Mononuclear cell (primary cell): ENCODE measurements at regions not wholly inside any gene's neighbourhood (a gene's known extent, or its start where the extent isn't known, plus 50 kb on each side); places are given as distances from the start of the nearest gene placed in this dataset.

Source experiments
- H3K27me3 ChIP-seq: 2 replicates; pipeline ENCODE4 v1.6.0; 2011; ENCODE audit warnings: low read length, control low read depth; ENCODE audit not compliant: insufficient read depth
- H3K4me1 ChIP-seq: 2 replicates; pipeline ENCODE4 v1.5.1; 2011; ENCODE audit warnings: mild to moderate bottlenecking, low read length, control low read depth; ENCODE audit not compliant: insufficient read depth
- H3K4me3 ChIP-seq: 2 replicates; pipeline ENCODE4 v1.5.1; 2011; ENCODE audit warnings: mild to moderate bottlenecking, low read length, moderate library complexity
- H3K9me3 ChIP-seq: 2 replicates; pipeline ENCODE4 v1.5.1; 2011; ENCODE audit warnings: low read depth, mild to moderate bottlenecking, control low read depth, low read length

DNA sequence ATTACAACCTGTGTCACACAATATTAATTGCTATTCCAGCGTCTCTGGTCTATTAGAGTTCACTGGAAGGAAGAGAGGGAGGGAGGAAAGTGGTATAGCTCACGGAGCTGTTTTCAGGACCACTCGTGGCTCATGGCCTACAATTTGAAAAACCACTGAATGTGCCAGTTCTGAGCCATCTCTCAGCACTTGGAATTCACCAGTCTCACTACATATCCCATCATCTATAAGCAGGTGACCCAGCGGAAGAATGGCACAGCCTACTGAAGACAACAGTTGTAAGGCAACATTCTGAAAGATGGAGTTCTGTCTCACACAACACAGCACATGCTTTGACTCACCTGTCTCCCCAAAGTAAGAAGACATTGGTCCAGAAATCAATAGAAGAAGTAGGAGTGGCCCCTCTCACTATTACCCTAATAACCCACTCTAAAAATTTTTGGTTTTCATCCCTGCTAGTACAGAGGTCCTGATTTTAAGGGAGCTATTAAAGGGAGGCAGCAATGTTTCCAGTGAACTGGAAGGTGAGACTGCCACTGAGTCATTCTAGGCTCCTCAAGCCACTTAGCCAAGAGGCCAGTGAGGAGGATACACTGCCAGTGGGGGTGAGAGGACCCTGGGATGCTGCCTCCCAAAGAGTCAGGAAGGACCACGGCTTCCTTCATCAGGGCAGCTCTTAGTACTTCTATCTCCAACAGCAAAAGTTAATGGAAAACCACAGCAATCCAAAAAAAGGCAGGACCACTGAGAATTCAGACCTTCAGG lies 50.0 kb upstream of the DOCK9 start:
- Histone ChIP-seq H3K4me3 (no peak overlapping the region), H3K9me3 (peaks cover 5% of the 10 kb centered on the region), H3K27me3 (peaks cover 70% of the 10 kb centered on the region), H3K4me1 (no peaks in the 10 kb centered on the region)

DNA sequence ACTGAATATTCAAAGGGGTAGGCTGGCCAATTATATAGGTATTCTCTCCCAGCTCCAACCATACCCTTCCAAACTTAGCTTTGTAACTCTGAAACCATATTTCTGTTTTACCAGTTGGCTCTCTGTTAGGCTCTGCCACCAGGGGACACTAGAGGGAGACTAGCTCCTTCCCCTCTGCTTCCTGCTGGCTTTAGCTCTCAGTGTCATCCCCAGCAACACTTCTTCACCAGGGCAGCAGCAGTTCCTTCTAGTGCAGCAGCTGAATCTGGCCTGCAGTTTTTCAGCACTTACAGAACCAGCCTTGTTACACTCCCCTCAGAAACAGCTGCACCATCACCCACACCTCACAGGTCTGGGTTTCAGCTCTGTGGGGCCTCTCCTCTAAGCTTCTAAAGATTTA lies 51.0 kb upstream of the DOCK9 start:
- Histone ChIP-seq H3K4me3 (no peak overlapping the region), H3K4me1 (no peaks in the 10 kb centered on the region), H3K27me3 (peaks cover 75% of the 10 kb centered on the region), H3K9me3 (peaks cover 5% of the 10 kb centered on the region)

DNA sequence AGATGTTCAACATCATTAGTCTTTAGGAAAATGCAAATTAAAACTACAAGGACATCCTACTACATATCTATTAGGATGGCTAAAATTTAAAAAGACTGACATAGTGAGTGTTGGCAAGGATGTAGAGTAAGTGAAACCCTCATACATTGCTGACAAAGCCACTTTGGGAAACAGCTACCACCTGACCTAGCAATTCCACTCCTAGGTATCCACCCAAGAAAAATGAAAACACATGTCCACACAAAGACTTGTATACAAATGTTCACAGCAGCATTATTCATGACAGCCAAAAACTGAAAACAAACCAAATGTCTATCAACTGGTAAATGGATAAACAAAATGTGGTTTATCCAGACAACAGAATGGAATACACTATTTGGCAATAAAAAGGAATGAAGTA lies 51.7 kb upstream of the DOCK9 start:
- Histone ChIP-seq H3K4me3 (no peak overlapping the region), H3K9me3 (peaks cover 5% of the 10 kb centered on the region), H3K27me3 (peaks cover 79% of the 10 kb centered on the region), H3K4me1 (no peaks in the 10 kb centered on the region)

DNA sequence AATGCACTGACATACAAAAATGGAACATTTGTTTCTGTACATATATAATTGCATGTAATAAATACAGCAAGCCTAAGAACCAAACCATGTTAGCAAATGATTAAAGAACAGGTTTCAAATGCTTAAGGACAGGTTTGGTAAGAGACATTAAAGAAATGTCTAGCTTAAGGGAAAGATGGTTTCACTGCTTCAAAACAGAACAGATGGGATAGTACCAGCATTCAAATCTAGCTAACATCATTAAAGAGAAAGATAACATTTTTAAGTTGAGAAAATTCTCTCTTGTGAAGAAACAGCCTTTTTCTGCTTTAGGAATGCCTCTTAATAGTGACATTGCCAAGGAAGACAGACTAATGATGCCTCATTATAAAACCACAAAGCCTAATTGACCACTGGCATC lies 52.5 kb upstream of the DOCK9 start:
- Histone ChIP-seq H3K9me3 (peaks cover 5% of the 10 kb centered on the region), H3K27me3 (peaks cover 83% of the 10 kb centered on the region), H3K4me3 (no peak overlapping the region), H3K4me1 (no peaks in the 10 kb centered on the region)

DNA sequence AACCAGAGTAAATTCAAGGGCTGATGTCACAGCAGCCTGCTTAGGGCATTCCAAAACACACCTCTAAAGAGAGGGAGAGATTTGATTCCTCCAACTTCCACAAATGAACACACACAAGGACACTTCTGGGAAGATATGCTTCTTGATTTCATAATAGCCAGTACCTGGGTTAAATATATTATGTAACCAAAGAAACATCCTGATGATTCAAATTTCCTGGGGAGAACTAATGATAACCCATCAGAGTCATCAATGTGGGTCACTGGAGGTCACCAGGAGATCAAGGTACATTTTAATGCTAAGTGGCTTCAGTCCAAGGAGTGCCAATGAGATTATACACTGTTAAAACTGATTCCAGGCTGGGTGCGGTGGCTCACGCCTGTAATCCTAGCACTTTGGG lies 54.0 kb upstream of the DOCK9 start:
- Histone ChIP-seq H3K4me1 (no peaks in the 10 kb centered on the region), H3K27me3 (peaks cover 85% of the 10 kb centered on the region), H3K9me3 (peaks cover 5% of the 10 kb centered on the region), H3K4me3 (no peak overlapping the region)

DNA sequence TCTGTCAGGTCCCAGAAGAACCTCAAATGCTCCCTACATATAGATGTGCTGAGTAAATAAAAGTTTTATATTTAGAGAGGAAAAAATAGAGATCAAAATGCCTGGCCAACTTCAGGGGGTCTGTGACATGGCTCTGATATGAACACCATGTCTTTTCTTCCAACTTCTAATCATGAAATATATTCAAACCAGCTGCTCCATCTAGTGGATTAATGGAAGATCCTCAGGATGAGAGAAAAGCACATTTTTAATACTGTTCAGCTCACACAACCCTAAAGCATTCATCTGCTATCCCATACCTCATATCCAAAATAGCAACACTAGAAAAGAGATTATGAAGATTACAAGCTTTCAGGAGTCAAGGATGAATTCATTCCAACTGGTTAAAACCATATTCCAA lies 56.0 kb upstream of the DOCK9 start:
- no peaks in the 10 kb centered on the region for H3K4me1 ChIP-seq
- no peak overlapping the region for H3K4me3 ChIP-seq
- H3K9me3 ChIP-seq: peaks cover 4% of the 10 kb centered on the region
- peaks cover 91% of the 10 kb centered on the region for H3K27me3 ChIP-seq

DNA sequence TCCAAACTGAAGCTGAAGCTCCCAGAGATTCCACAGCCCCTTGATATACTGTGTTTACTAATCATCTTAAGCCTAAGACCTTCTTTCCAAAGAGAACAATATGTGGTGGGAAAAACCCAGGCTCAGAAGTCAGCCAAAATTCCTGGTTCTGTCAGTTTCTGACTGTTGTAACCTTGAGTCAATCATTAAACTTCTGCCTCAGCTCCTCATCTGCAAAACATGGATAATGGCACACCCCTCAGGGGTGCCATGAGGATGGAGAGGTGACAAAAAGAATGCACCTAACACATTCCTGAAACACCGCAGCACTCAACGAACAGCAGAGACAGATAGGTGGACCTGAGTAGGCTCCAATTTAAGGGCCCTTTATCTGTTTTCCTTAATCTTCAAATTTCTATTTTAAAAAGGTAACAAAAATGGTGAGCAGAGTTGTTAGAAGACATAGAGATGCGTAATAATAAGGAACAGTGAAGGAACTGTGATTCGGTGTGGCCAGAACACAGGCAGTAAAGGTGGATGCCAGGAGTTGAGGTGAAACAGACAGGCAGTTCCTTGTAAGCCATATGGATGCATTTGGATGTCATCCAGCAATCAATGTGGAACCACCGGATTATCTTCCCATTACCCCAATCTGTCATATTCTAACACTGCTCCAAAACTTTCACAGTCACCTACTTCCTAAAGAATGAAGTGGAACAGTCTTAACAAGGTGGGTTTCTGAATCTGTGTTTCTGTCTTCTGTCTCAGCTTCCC lies 56.6 kb upstream of the DOCK9 start:
- no peak overlapping the region for H3K4me3 ChIP-seq
- H3K4me1 ChIP-seq: no peaks in the 10 kb centered on the region
- H3K27me3 ChIP-seq: peaks cover 91% of the 10 kb centered on the region
- no peaks in the 10 kb centered on the region for H3K9me3 ChIP-seq

DNA sequence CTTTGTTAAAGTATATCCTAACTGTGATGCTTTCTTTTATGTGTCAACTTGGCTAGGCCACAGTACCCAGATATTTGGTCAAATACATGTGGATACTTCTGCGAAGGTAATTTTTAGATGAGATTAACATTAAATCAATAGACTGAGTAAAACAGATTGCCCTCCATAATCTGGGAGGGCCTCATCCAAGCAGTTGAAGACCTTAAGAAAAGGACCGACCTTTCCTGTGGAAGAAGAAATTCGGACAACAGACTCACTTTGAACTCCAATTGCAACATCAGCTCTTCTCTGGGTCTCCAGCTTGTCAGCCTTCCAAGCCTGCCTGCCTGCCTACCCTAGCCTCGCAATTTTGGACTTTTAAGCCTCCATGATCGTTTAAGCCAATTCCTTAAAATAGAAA lies 57.9 kb upstream of the DOCK9 start:
- Histone ChIP-seq H3K4me1 (no peaks in the 10 kb centered on the region), H3K4me3 (no peak overlapping the region), H3K9me3 (no peaks in the 10 kb centered on the region), H3K27me3 (peaks cover 91% of the 10 kb centered on the region)

DNA sequence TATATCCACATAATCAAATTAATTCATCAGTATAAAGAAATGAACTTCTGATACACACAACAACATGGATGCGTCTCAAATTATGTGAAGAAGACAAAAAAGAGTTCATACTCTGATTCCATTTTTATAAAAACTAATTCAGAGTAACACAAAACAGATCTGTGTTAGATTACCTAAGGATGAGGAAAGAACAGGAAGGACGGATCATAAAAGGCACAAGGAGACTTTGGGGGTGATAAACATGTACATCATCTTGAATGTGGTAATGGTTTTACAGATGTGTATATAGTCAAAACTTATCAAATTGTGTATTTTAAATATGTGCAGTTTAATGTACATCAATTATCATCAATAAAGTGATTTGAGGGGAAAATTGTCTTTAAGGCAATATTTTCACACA lies 59.9 kb upstream of the DOCK9 start:
- H3K9me3 ChIP-seq: no peaks in the 10 kb centered on the region
- H3K27me3 ChIP-seq: peaks cover 97% of the 10 kb centered on the region
- peaks cover 15% of the 10 kb centered on the region for H3K4me1 ChIP-seq
- no peak overlapping the region for H3K4me3 ChIP-seq

DNA sequence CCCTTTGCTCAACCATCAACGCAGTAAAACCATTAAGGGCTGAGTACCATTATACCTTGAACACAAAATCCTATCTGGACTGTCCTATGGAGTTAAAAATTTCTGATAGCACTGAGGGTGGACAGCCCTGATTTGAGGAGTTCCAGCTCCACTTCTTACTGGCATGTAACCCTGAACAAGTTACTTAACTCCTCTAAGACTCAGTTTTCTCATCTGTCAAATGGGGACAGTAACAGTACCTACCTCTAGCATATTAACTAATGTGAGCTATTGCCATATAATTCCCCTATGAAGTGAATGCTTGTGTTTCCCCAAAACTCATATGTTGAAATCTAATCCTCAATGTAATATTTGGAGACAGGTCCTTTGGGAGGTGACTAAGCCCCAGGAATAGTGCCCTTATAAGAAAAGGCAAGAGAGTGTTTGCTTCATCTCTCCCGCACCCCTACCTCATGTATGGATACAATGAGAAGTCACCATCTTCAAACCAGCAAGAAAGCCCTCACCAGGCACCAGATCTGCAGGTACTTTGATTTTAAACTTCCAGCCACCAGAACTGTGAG lies 61.9 kb upstream of the DOCK9 start:
- H3K9me3 ChIP-seq: no peaks in the 10 kb centered on the region
- H3K4me3 ChIP-seq: no peak overlapping the region
- H3K4me1 ChIP-seq: peaks cover 35% of the 10 kb centered on the region
- peaks cover 97% of the 10 kb centered on the region for H3K27me3 ChIP-seq

DNA sequence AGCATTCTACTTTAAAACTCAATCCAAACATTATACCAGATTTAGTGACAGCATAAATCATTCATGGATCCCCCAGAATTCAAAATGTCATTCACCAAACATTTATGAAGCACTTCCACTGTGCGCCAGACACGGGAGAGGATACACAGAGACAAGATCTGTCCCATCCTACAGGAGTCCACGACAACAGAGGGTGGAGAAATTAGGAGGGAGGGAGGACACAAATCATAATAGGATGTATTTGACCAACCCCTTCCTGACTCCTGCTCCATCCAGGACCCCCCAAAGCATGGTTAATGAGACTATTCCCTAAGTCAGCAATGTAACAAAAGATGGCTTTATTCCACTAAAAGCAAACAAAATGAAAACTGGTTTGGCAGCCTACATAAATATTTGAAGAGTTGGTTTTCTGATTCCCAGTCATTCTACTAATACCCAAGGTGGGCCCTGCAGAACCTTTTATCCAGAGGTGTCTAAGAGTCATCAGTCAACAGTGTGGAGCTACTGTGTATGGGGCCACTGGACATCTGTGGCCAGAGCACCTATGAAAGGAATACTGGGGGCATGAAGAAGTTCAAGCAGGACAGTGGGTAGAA lies 62.8 kb upstream of the DOCK9 start:
- peaks cover 96% of the 10 kb centered on the region for H3K27me3 ChIP-seq
- H3K9me3 ChIP-seq: no peaks in the 10 kb centered on the region
- no peak overlapping the region for H3K4me3 ChIP-seq
- peaks cover 43% of the 10 kb centered on the region for H3K4me1 ChIP-seq

DNA sequence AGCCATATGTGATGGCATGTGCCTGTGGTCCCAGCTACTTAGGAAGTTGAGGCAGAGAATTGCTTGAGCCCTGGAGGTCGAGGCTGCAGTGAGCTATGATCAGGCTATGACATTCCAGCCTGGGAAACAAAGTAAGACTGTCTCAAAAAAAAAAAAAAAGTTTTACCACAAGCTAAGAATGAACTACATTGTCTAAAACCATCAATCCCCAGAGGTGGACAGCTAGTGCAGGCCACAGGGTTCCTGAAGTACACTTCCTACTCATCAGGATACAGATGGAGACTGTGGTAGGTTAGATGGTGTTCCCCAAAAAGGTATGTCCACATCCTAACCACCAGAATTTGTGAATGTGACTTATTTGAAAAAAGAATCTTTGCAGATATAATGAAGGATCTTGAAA lies 63.5 kb upstream of the DOCK9 start:
- H3K4me3 ChIP-seq: no peak overlapping the region
- H3K9me3 ChIP-seq: no peaks in the 10 kb centered on the region
- peaks cover 89% of the 10 kb centered on the region for H3K27me3 ChIP-seq
- peaks cover 50% of the 10 kb centered on the region for H3K4me1 ChIP-seq

DNA sequence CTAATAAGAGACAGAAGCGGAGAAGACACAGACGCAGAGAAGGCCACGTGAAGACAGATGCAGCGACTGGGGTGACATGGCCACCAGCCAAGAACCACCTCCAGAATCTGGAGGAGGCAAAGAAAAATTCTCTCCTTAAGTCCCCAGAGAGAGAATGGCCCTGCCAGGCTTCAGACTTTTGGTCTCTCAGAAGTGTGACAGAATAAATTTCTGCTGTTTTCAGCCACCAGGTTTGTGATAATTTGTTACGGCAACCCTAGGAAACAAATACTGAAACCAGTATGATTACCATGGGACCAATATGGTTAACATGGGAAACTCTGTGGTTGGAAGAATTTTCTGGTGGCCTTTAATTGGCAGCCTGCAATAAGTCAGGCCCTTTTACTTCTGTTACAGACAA lies 63.9 kb upstream of the DOCK9 start:
- peaks cover 88% of the 10 kb centered on the region for H3K27me3 ChIP-seq

DNA sequence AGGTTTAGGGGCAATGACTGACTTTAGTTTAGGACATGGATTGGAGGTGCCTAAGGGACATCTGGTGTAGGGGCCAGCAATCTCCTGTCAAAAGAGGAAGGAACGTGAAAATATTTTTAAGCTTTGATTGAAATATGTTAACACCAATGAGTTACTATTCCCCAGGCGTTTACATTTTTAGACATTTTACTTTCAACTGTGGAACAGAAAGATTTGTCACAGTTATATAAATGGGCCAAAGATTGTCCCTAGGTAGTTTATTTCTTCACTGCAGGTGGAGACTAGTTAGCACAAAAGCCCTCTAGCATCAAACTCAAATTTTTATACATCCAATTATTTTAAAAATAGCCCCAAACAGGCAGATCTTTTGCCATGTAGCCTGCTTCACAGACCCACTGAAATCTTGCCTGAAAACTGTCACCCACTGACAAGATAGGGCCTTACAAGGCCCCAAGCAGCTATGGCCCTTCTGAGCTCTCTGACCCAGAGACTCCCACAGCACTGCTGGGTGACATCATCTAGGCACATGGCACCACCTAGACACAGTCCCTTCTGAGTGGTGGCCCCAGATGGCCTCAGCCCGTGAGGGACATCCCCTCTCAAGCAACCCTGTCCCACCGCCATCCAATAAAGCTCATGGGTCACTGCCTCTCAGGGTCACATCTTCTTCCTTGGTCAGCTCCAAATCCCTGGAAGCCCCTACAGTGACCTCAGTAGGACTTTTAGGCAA lies 64.8 kb upstream of the DOCK9 start:
- peaks cover 64% of the 10 kb centered on the region for H3K4me1 ChIP-seq

More for the DNA sequence above, 63.9 kb upstream of the DOCK9 start:
- Histone ChIP-seq H3K4me3 (no peak overlapping the region), H3K4me1 (peaks cover 55% of the 10 kb centered on the region), H3K9me3 (no peaks in the 10 kb centered on the region)

DNA sequence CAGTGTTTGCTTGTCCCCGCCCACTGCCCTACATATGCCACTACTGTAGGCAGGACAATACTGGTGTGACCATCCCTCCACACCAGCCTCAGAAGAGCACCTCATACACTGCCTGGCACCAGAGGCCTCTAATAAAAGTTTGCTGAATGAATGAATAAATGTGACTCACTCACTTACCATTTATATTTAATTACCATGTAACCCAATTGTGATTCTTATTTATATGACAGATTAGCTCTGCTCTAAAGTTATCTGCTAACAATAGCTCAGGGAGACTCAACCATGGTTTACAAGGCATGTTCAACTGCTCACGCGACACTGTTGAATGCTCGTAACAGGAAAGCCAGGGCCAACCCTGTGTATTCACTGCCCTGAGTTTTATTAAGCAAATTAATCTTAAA lies 66.0 kb upstream of the DOCK9 start:
- no peaks in the 10 kb centered on the region for H3K9me3 ChIP-seq
- H3K27me3 ChIP-seq: peaks cover 90% of the 10 kb centered on the region
- peaks cover 64% of the 10 kb centered on the region for H3K4me1 ChIP-seq
- no peak overlapping the region for H3K4me3 ChIP-seq

More for the DNA sequence above, 64.8 kb upstream of the DOCK9 start:
- H3K27me3 ChIP-seq: peaks cover 89% of the 10 kb centered on the region
- no peak overlapping the region for H3K4me3 ChIP-seq
- no peaks in the 10 kb centered on the region for H3K9me3 ChIP-seq
